GM10266 (cell line): ENCODE measurements at regions not wholly inside any gene's neighbourhood (a gene's known extent, or its start where the extent isn't known, plus 50 kb on each side); places are given as distances from the start of the nearest gene placed in this dataset.

Experiments used
- DNase-seq: peaks from one replicate; pipeline ENCODE4 v3.0.0; 2012; ENCODE audit errors: extremely low spot score
- TF ChIP-seq, protein P1 (sequence below): IDR thresholded peaks from 2 replicates; pipeline ENCODE4 v1.5.1; 2012; ENCODE audit warnings: mild to moderate bottlenecking, low read depth; ENCODE audit not compliant: control insufficient read depth, insufficient read depth; ENCODE audit errors: missing control alignments

DNA sequence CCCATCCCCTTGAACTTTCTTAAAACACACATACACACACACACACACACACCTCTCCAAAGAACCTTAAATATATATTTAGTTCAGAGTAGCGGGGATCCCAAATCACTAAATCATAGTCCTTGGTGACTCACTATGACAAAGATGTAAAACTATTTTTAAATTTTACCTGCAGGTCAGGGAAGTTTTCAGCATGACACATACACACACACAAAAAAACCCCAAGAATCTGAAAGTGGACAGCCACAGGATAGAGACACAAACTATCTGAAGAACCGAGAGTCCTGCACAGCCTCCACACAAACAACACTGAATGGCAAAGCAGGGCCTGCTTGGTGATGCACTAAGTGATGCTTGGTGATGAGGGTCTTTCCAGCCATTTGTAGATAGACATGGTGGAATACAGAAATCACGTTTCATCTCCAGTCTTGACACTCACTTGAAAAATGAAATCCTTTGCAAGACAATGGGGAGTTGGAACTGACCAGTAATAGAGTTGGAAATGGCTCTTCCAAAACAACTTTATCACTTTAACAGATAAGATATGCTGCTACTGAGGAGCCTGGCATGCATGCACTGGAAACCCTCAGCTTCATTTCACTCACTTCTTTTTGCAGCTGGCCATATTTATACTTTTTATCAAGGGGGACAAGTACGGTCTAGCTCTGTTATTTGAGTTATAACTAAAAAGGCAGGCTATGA lies 307.3 kb downstream of the RAPGEF2 start:
- DNase-seq: no peak
- TF ChIP-seq, protein P1, sequence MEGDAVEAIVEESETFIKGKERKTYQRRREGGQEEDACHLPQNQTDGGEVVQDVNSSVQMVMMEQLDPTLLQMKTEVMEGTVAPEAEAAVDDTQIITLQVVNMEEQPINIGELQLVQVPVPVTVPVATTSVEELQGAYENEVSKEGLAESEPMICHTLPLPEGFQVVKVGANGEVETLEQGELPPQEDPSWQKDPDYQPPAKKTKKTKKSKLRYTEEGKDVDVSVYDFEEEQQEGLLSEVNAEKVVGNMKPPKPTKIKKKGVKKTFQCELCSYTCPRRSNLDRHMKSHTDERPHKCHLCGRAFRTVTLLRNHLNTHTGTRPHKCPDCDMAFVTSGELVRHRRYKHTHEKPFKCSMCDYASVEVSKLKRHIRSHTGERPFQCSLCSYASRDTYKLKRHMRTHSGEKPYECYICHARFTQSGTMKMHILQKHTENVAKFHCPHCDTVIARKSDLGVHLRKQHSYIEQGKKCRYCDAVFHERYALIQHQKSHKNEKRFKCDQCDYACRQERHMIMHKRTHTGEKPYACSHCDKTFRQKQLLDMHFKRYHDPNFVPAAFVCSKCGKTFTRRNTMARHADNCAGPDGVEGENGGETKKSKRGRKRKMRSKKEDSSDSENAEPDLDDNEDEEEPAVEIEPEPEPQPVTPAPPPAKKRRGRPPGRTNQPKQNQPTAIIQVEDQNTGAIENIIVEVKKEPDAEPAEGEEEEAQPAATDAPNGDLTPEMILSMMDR: no peak

- TF ChIP-seq, protein P1: no peak
- no peak for DNase-seq
These were observed 308.0 kb downstream of the RAPGEF2 start for GRCh38 chr4:159410891-159411290.

GRCh38 chr4:159413306-159413943 lies 310.5 kb downstream of the RAPGEF2 start:
- TF ChIP-seq, protein P1: no peak
- no peak for DNase-seq

DNA sequence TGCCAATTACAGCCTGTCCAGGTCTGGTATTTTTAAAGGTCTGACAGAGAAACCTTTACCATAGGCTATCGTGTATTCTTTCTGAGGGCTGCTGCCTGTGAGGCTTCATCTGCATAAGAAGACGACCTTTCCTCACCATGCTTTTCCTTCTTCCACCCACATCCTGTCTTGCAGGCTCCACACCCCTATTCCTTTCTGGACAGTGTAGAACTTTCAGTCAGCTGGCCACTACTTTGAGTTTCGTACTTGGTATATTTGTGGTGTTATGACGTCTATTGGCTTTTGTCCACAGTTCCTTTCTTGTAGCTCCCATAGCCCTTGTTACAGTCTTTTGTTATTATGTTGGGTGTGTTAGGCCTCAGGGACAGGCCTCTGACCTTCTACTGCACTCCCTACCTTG lies 311.4 kb downstream of the RAPGEF2 start:
- TF ChIP-seq, protein P1: no peak
- DNase-seq: no peak

GRCh38 chr4:159416073-159416472 lies 313.2 kb downstream of the RAPGEF2 start:
- DNase-seq: no peak
- TF ChIP-seq, protein P1: no peak

DNA sequence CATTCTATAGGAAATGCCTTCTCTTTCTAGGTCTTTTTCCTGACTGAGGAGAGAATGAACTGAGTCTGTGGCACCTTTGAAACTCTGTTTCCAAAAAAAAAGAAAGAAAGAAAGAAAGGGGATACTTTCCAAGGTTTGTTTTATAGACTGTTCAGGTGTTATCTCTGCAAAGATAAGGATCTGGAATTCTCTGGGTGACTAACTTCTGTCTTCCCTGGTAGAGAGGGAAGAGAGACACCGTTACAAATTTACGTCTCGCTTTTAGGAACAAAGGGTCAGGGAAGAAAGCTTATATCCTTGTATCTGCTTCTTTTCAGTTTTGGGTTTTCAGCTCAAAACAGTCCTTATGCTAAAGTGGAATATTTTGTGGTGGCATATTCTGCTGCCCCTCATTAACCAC lies 314.1 kb downstream of the RAPGEF2 start:
- TF ChIP-seq, protein P1: no peak

More for the DNA sequence above, 314.1 kb downstream of the RAPGEF2 start:
- no peak for DNase-seq
